Mesodermal cell (in vitro differentiated cells): ENCODE measurements at regions not wholly inside any gene's neighbourhood (a gene's known extent, or its start where the extent isn't known, plus 50 kb on each side); places are given as distances from the start of the nearest gene placed in this dataset.

ENCODE experiments used
- H3K27ac ChIP-seq: 2 replicates; pipeline ENCODE4 v1.7.0; 2013; ENCODE audit warnings: mild to moderate bottlenecking, low read depth, low read length, moderate library complexity; ENCODE audit not compliant: severe bottlenecking
- H3K36me3 ChIP-seq: 2 replicates; pipeline ENCODE4 v1.7.1; 2013; ENCODE audit warnings: mild to moderate bottlenecking, low read length, moderate library complexity; ENCODE audit not compliant: control insufficient read depth, insufficient read depth
- H3K4me1 ChIP-seq: one replicate; pipeline ENCODE4 v1.7.1; 2013; ENCODE audit warnings: mild to moderate bottlenecking, low read length; ENCODE audit not compliant: insufficient read depth, control insufficient read depth, poor library complexity, severe bottlenecking
- H3K4me3 ChIP-seq: 2 replicates; pipeline ENCODE4 v1.7.0; 2013; ENCODE audit warnings: low read length, control low read depth, mild to moderate bottlenecking; ENCODE audit not compliant: insufficient read depth, poor library complexity, severe bottlenecking; ENCODE audit errors: extremely low read depth
- H3K9me3 ChIP-seq: 2 replicates; pipeline ENCODE4 v1.7.1; 2013; ENCODE audit warnings: mild to moderate bottlenecking, low read length, moderate library complexity; ENCODE audit not compliant: control insufficient read depth
- WGBS, 2 experiments: methylation state at CpG; one replicate each; pipeline ENCODE4 v1.1.5; 2013; ENCODE audit warnings: missing lambda C conversion rate in 2 of 2; ENCODE audit not compliant: insufficient coverage in 2 of 2; 5-methylcytosine and 5-hydroxymethylcytosine counted together

DNA sequence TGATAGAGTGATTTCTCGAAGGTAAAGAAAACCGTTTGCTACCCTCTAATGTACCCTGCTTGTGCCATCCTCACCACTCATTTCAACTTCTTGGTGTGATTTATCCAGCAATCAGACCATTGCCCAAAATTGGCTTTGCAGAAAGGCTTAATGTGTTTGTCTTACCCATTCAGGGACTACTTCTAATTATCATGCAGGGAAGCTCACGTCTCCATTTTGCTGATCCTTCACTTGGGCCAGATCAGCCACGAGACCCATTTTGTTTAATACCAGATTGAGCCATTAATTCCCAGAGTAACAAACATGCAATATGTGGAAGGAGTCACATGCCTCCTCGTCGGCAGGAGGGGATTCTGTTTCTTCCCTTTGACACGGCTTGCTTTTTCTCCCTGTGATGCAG lies 51.1 kb upstream of the CRY1 start:
- Histone ChIP-seq H3K27ac (no peak overlapping the region), H3K4me3 (no peak overlapping the region), H3K36me3 (no peaks in the 10 kb centered on the region), H3K9me3 (no peaks in the 10 kb centered on the region), H3K4me1 (no peaks in the 10 kb centered on the region)
- WGBS, 2 experiments, result 87 to 89% methylated on average over 4 of the region's 7 CpGs

DNA sequence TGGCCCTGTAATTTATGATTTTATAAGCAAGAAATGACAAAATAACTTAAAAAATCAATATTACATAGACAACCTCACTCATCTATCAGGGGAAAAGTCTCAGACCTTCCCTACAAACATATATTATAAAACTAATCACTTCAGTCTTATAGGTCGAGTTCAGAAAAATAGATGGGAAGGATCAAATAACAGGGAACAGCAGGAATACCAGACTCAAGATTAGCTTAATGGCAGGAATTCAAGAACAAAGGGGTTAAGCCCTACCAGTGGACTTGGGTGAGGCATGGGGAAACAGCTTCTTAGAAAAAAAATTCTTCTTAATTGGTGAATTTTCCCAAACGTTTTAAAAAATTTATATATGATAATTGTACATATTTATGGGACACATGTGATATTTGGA lies 51.6 kb upstream of the CRY1 start:
- H3K36me3 ChIP-seq, result no peaks in the 10 kb centered on the region
- no peak overlapping the region for H3K27ac ChIP-seq
- no peak overlapping the region for H3K4me3 ChIP-seq
- no peaks in the 10 kb centered on the region for H3K4me1 ChIP-seq
- H3K9me3 ChIP-seq, result no peaks in the 10 kb centered on the region
- 100% methylated on average over 1 of the region's 2 CpGs; no CpG with 5 or more reads in 1 of the 2 experiments for WGBS, 2 experiments

DNA sequence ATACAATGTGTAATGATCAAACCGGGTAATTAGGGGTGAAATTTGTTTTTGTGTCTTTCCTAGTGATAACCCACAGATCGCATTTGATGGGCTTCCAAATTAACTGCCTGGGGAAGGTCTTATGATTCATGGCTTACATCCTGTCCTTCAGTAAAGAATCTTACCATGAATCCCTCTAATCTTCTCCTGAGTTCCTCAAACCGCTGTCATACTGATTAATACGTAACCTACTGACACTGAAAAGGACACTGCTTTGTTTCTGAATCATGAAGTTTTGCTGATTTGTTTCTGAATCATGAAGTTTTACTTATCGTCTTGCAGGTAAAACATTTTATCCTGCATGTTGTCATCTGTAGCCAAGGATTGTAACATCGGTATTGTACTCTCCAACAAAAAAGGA lies 52.0 kb upstream of the CRY1 start:
- no peaks in the 10 kb centered on the region for H3K9me3 ChIP-seq
- no peak overlapping the region for H3K4me3 ChIP-seq
- H3K27ac ChIP-seq, result no peak overlapping the region
- no peaks in the 10 kb centered on the region for H3K4me1 ChIP-seq
- 88 to 96% methylated on average over 5 to 6 of the region's 6 CpGs for WGBS, 2 experiments
- no peaks in the 10 kb centered on the region for H3K36me3 ChIP-seq

DNA sequence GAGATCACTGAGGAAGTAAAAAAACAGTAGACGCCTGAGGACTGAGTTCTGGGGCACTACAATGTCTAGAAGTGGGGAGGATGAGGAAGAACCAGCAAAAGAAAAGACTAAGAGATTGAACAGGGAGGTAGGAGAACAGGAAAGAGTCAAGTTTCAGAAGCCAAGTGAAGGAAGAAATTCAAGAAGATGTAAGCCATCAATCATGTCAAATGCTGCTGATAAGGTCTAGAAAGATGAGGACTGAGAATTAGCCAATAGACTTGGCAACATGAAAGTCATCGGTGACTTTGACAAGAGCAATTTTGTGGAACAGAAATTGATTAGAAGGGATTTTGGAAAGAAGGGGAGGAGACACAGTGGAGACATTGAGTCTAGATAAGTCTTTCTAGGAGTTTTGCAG lies 54.8 kb upstream of the CRY1 start:
- Histone ChIP-seq H3K4me1 (no peaks in the 10 kb centered on the region), H3K27ac (no peak overlapping the region), H3K9me3 (no peaks in the 10 kb centered on the region), H3K36me3 (no peaks in the 10 kb centered on the region), H3K4me3 (no peak overlapping the region)
- WGBS, 2 experiments, result 83 to 91% methylated on average over 2 of the region's 2 CpGs

DNA sequence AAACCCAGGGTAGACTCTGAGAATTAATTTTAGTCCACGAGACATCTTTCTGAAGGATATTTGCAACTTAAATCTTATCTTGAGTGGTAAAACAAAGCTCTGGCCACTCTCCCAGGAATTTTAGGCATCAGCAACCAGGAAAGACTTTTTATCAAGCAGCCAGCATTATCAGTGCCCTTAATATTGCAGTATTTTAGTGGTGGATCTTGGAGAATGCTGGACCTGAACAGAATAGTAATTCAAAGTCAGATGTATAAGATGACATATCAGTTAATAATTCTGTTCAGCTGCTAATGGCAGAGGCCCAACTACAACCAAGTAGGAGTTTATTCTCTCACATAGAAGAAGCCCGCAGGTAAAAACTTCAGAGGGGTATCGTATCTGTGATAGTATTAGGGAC lies 59.0 kb upstream of the CRY1 start:
- H3K4me3 ChIP-seq, result no peak overlapping the region
- H3K9me3 ChIP-seq, result no peaks in the 10 kb centered on the region
- no peaks in the 10 kb centered on the region for H3K4me1 ChIP-seq
- 100% methylated on average over 1 of the region's 3 CpGs; no CpG with 5 or more reads in 1 of the 2 experiments for WGBS, 2 experiments
- no peak overlapping the region for H3K27ac ChIP-seq
- no peaks in the 10 kb centered on the region for H3K36me3 ChIP-seq

DNA sequence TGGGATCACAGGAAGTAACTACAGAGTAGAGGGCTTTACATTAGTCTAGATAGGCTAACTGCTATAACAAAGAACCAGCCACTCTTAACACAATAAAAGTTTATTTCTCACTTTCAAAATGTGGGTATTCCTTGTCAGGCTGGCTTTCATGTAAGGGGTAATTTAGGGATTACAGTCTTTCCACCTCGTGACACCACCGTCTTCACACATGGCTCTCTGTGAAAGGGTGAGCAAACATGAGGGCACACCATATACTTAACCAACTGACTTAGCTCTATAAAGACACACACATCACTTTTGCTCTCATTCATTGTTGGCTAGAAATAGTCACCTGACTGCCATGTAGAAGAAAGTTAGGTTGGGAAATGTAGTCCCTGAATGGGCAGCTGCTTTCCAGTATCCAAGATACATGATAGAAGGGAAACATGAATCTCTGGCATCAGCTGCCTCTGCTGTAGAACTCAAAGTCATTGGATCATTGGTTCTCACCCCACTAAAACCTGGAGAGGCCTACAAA lies 66.1 kb upstream of the CRY1 start:
- Histone ChIP-seq H3K9me3 (no peaks in the 10 kb centered on the region), H3K27ac (no peak overlapping the region), H3K4me3 (no peak overlapping the region), H3K36me3 (no peaks in the 10 kb centered on the region), H3K4me1 (no peaks in the 10 kb centered on the region)
- 80% methylated on average over 2 of the region's 2 CpGs; no CpG with 5 or more reads in 1 of the 2 experiments for WGBS, 2 experiments

DNA sequence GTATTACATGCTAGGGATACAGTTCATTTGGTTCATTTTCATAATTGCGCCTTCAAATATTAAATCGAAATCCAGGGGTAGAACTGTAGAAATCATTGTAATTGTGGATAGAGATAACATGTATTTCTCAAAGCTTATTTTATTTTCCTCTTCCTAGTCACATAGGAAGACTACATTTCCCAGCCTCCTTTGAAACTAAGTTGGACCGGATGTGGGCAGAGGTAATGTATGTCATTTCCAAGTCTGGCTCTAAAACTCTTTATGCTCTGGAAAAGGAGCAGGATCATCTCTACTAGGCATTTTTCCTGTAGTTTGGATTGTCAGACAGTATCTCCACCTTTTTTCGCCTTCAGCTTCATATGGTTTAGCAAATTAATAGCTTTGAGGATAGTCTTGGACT lies 70.1 kb upstream of the CRY1 start:
- Histone ChIP-seq H3K36me3 (no peaks in the 10 kb centered on the region), H3K9me3 (no peaks in the 10 kb centered on the region), H3K4me3 (no peak overlapping the region), H3K4me1 (no peaks in the 10 kb centered on the region), H3K27ac (no peak overlapping the region)
- 100% methylated on average over 1 to 2 of the region's 4 CpGs for WGBS, 2 experiments

DNA sequence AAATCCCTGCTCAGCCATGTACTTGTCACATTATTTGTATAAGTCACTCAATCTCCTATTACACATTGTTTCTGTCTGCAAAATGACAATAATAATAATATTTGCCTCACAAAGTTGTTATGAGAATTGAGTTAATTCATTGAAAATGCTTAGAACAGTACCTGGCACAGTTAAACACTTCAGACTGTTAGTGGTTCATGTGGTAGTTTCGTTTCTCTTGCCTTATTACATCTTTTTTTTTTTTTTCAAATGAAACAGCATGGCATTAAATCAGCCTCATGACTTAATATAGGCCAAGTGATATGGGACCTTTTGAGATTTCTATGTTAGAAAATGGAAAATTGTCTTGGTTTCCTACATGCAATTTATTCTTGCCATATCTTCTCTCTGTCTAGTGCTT lies 71.0 kb upstream of the CRY1 start:
- Histone ChIP-seq H3K4me3 (no peak overlapping the region), H3K27ac (no peak overlapping the region), H3K4me1 (no peaks in the 10 kb centered on the region), H3K36me3 (no peaks in the 10 kb centered on the region), H3K9me3 (no peaks in the 10 kb centered on the region)
- WGBS, 2 experiments, result no CpG with 5 or more reads among the region's 1 CpG

DNA sequence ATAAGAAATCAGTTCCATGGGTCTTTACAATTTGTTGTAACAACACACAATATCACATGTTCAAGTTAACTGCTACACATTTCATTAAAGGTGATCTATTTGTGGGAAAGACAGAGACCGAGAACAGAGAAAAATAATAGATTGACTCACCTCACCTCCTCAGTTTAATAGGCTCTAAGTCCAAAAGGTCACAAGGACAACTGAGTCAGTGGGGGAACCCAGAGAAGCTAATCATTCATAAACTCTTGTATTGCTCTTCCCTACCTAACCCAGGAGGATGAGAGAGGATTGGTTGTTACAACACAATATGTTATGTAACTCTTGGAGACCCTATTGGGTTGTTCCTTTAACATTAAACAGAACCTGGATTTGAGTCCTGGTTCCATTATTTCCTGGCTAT lies 72.2 kb upstream of the CRY1 start:
- Histone ChIP-seq H3K9me3 (no peaks in the 10 kb centered on the region), H3K36me3 (no peaks in the 10 kb centered on the region), H3K4me3 (no peak overlapping the region), H3K27ac (no peak overlapping the region), H3K4me1 (no peaks in the 10 kb centered on the region)
- WGBS, 2 experiments, result no CpG with 5 or more reads among the region's 1 CpG

DNA sequence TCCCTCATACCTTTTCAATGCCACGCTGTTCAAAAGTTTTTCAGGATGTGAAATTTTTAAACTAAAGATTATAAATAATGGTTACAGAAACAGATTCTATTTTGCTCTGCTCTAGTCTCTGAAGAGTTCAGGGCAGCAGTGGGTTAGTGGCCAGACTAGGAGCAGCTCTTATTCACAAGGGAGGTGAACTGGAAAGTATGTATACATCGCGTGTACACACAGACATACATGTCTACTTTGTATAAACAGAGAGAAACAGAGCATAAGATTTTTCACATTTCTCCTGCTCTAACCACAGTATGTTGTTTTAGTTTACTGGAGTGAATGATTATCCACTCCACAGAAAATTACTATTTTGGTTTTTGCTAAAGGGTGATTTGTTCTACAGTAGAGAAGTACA lies 74.4 kb upstream of the CRY1 start:
- no peaks in the 10 kb centered on the region for H3K36me3 ChIP-seq
- H3K4me3 ChIP-seq, result no peak overlapping the region
- no CpG with 5 or more reads among the region's 3 CpGs for WGBS, 2 experiments
- H3K9me3 ChIP-seq, result no peaks in the 10 kb centered on the region
- H3K4me1 ChIP-seq, result no peaks in the 10 kb centered on the region
- no peak overlapping the region for H3K27ac ChIP-seq

DNA sequence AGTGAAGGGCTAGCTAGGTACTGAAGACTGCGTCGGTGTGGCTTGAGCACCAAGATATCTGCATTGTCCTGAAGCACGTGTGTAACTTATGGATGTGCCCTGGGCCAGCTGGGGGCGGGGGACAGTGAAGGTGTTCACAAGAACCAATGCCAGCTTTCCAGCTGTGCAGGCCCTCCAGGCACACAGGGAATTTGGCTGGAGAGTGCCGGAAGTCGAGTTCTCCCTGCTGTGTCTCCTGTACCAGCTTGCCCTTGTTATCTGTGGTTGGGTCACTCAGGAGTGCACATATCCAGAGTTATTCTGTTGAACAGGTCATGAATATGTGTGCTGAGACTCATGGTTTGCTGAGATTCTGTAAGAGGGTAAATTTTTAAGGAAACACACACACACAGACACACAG lies 75.9 kb upstream of the CRY1 start:
- 77 to 80% methylated on average over 4 to 6 of the region's 6 CpGs for WGBS, 2 experiments
- no peaks in the 10 kb centered on the region for H3K9me3 ChIP-seq
- no peaks in the 10 kb centered on the region for H3K36me3 ChIP-seq
- no peak overlapping the region for H3K4me3 ChIP-seq
- H3K27ac ChIP-seq, result no peak overlapping the region
- H3K4me1 ChIP-seq, result no peaks in the 10 kb centered on the region
